Coronary artery (tissue), 2 donors: ENCODE measurements at regions not wholly inside any gene's neighbourhood (a gene's known extent, or its start where the extent isn't known, plus 50 kb on each side); places are given as distances from the start of the nearest gene placed in this dataset.

Experiments
- DNase-seq: peaks from one replicate; pipeline ENCODE4 v3.0.0-alpha.2; 2017; ENCODE audit warnings: low spot score
- H3K27ac ChIP-seq, 2 donors: fragments of 200-600 bp; sonication (generic); one replicate each; pipeline ENCODE4 v1.5.1; 2016 to 2019
- H3K4me3 ChIP-seq: fragments of 200-600 bp; sonication (generic); 2 replicates; pipeline ENCODE4 v1.5.1; 2016; ENCODE audit warnings: mild to moderate bottlenecking, moderate library complexity
- TF ChIP-seq, protein P1 (sequence below): fragments of 200-600 bp; sonication (generic); IDR thresholded peaks from one replicate; pipeline ENCODE4 v1.5.1; 2019; ENCODE audit warnings: antibody characterized with exemption

DNA sequence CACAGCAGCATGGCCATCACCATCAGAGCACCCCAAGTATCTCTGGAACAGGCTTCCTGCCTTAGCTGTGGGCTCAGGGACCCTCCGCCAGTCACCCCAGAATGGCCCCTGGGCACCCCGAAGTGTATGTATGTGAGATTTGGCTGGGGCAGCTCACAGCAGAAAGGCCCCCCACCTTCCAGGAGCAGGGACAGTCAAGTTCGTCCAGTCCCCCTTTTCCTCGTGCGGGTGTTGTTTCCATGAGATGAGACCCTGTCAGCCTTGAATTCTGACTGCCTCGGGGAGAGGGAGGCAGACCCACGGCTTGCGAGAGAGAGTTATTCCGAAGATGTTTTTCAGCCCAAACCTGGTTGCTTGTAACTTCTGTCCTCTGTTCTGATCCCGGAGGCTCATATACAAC is 290.9 kb upstream of the HDAC4 start:
- H3K4me3 ChIP-seq: no peak overlapping the region
- no peak for DNase-seq
- TF ChIP-seq, protein P1, sequence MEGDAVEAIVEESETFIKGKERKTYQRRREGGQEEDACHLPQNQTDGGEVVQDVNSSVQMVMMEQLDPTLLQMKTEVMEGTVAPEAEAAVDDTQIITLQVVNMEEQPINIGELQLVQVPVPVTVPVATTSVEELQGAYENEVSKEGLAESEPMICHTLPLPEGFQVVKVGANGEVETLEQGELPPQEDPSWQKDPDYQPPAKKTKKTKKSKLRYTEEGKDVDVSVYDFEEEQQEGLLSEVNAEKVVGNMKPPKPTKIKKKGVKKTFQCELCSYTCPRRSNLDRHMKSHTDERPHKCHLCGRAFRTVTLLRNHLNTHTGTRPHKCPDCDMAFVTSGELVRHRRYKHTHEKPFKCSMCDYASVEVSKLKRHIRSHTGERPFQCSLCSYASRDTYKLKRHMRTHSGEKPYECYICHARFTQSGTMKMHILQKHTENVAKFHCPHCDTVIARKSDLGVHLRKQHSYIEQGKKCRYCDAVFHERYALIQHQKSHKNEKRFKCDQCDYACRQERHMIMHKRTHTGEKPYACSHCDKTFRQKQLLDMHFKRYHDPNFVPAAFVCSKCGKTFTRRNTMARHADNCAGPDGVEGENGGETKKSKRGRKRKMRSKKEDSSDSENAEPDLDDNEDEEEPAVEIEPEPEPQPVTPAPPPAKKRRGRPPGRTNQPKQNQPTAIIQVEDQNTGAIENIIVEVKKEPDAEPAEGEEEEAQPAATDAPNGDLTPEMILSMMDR: no peak
- H3K27ac ChIP-seq: no peak overlapping the region

- Histone ChIP-seq H3K27ac (no peak overlapping the region), H3K4me3 (no peak overlapping the region)
- DNase-seq: peak; percentile 45
- TF ChIP-seq, protein P1: no peak
These were observed 290.1 kb upstream of the HDAC4 start for GRCh38 chr2:239690651-239691631.

- H3K4me3 ChIP-seq: no peak overlapping the region
- DNase-seq: peak; percentile 46
- TF ChIP-seq, protein P1: no peak
- H3K27ac ChIP-seq: no peak overlapping the region
These were observed 289.2 kb upstream of the HDAC4 start for GRCh38 chr2:239689985-239690384.

- peak; percentile 45 for DNase-seq
- H3K4me3 ChIP-seq: no peak overlapping the region
- TF ChIP-seq, protein P1: no peak
These were observed 288.6 kb upstream of the HDAC4 start for GRCh38 chr2:239689410-239689809.

DNA sequence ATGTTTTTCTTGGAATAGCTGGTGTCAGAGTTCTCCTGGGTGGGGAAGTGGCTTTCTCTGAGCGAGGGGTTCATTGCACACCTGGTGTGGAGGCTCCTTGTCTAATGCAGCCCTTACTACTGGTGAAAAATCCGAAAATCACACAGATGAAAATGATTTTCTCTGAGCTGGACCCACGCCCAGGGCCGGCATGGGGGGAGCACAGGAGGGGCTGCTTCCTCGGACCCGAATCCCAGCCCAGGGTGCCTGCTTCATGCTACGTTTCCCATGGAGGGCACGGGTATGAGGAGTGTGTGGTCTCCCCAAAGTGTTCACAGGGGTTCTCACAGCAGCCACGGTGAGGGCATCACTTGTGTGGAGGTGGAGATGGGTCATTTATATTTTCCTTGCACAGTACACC is 288.0 kb upstream of the HDAC4 start:
- peak; percentile 63 for DNase-seq
- Histone ChIP-seq H3K27ac (no peak overlapping the region), H3K4me3 (no peak overlapping the region)
- TF ChIP-seq, protein P1: no peak

More at GRCh38 chr2:239689410-239689809, 288.6 kb upstream of the HDAC4 start:
- no peak overlapping the region for H3K27ac ChIP-seq

DNA sequence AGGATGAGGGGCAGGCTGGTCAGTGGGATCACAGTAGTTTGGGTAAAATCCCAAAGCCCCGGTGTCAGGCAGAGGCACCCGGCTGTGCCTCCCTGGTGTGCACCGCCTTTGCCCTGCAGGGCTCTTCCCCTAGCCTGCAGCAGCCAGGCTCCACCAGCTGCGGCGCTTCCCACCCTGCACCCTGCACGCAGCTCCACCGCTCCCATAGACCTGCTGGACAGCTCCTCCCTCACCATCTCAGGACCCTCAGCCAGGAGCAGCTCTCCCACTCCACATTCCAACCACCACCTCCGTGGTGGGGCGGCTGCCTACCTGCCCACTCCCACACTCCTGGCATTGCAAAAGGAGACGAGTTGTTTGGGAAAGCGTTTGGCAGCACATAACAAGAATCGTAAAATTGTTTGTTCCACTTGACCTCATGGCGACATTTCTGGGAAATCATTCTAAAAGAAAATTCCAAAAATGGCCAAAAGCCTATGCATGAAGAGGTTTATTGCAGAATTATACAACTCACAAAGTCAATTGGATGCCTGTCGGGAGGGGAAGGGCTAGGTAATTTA is 287.4 kb upstream of the HDAC4 start:
- no peak overlapping the region for H3K4me3 ChIP-seq
- peak; percentile 43 for DNase-seq
- no peak overlapping the region for H3K27ac ChIP-seq
- TF ChIP-seq, protein P1: no peak
